H1 (cell line): ENCODE measurements at regions not wholly inside any gene's neighbourhood (a gene's known extent, or its start where the extent isn't known, plus 50 kb on each side); places are given as distances from the start of the nearest gene placed in this dataset.

Source experiments
- CTCF ChIA-PET: fragments of 300-600 bp; sonication (Branson Sonifier 250); formaldehyde crosslinking; loops from one replicate; lab custom pipeline; 2021; ENCODE audit not compliant: partially characterized antibody; lab: Charles Lee
- POLR2A ChIA-PET: fragments of 300-600 bp; sonication (Branson Sonifier 250); formaldehyde crosslinking; loops from one replicate; lab custom pipeline; 2021; ENCODE audit warnings: inconsistent platforms; ENCODE audit not compliant: partially characterized antibody; lab: Charles Lee
- DNase-seq, 2 experiments: peaks; one replicate each; pipeline versions ENCODE4 v3.0.0 to v3.0.0-alpha.2; 2010 to 2022; ENCODE audit warnings: low spot score in 2 of 2, low read depth in 1 of 2, mixed read lengths in 1 of 2
- FAIRE-seq: peaks from 2 replicates; lab custom pipeline; 2011; peaks lifted over from hg19 to GRCh38; lab: Jason Lieb, UNC
- H2AFZ ChIP-seq: 2 replicates; pipeline ENCODE4 v1.8.1; 2012; ENCODE audit warnings: low read length, inconsistent platforms
- H2AK5ac ChIP-seq: 2 replicates; pipeline ENCODE4 v1.6.1; 2013; ENCODE audit warnings: low read depth, low read length
- H2BK120ac ChIP-seq: replicated peaks from 2 replicates; pipeline ENCODE3; 2013; ENCODE audit warnings: low read depth, low read length, inconsistent platforms
- H2BK12ac ChIP-seq: 2 replicates; pipeline ENCODE4 v1.6.1; 2013; ENCODE audit warnings: low read depth, low read length
- H2BK15ac ChIP-seq: 2 replicates; pipeline ENCODE4 v1.6.1; 2013; ENCODE audit warnings: low read length
- H2BK20ac ChIP-seq: 2 replicates; pipeline ENCODE4 v1.6.1; 2013; ENCODE audit warnings: low read length
- H2BK5ac ChIP-seq: 2 replicates; pipeline ENCODE4 v1.6.1; 2013; ENCODE audit warnings: low read depth, low read length
- H3K14ac ChIP-seq: 2 replicates; pipeline ENCODE4 v1.6.1; 2013; ENCODE audit warnings: inconsistent platforms; ENCODE audit not compliant: insufficient read length
- H3K18ac ChIP-seq: 2 replicates; pipeline ENCODE4 v1.6.1; 2013; ENCODE audit warnings: low read length; ENCODE audit errors: extremely low read depth
- H3K23ac ChIP-seq: 2 replicates; pipeline ENCODE4 v1.6.1; 2013; ENCODE audit warnings: inconsistent platforms; ENCODE audit not compliant: insufficient read length
- H3K23me2 ChIP-seq: 2 replicates; pipeline ENCODE4 v1.6.1; 2013; ENCODE audit warnings: low read depth, low read length
- H3K27ac ChIP-seq: 2 replicates; pipeline ENCODE4 v1.6.1; 2011; ENCODE audit warnings: low read depth, low read length, inconsistent platforms
- H3K27me3 ChIP-seq, 4 experiments: replicated peaks in 1 of 4; 1 replicate in 1 of 4; 2 replicates in 3 of 4; pipeline versions ENCODE4 v1.6.1 to v1.8.1; 2011 to 2013; ENCODE audit warnings: low read length in 3 of 4, mild to moderate bottlenecking in 3 of 4, inconsistent platforms in 2 of 4, mixed read lengths in 2 of 4, moderate library complexity in 1 of 4; ENCODE audit not compliant: control insufficient read depth in 3 of 4, insufficient read depth in 3 of 4; ENCODE audit errors: extremely low read depth in 1 of 4
- H3K36me3 ChIP-seq, 4 experiments: 2 replicates each; pipeline versions ENCODE4 v1.6.1 to v1.8.1; 2011 to 2013; ENCODE audit warnings: mild to moderate bottlenecking in 4 of 4, low read length in 3 of 4, moderate library complexity in 2 of 4, control low read depth in 1 of 4, inconsistent platforms in 1 of 4; ENCODE audit not compliant: insufficient read depth in 4 of 4, control insufficient read depth in 2 of 4
- H3K4ac ChIP-seq: replicated peaks from 2 replicates; pipeline ENCODE3; 2013; ENCODE audit warnings: low read length, low read depth, mixed read lengths, inconsistent platforms; ENCODE audit not compliant: insufficient read length
- H3K4me1 ChIP-seq, 4 experiments: replicated peaks in 1 of 4; 1 replicate in 1 of 4; 2 replicates in 3 of 4; pipeline versions ENCODE4 v1.6.1 to v1.8.1; 2011 to 2013; ENCODE audit warnings: low read length in 3 of 4, inconsistent platforms in 2 of 4, mixed read lengths in 1 of 4; ENCODE audit not compliant: insufficient read depth in 4 of 4, control insufficient read depth in 3 of 4
- H3K4me2 ChIP-seq, 2 experiments: 2 replicates each; pipeline versions ENCODE4 v1.6.1 to v1.8.1; 2011 to 2013; ENCODE audit warnings: low read depth in 2 of 2, low read length in 2 of 2, control low read depth in 1 of 2, inconsistent platforms in 1 of 2, mild to moderate bottlenecking in 1 of 2; ENCODE audit not compliant: insufficient read depth in 1 of 2
- H3K4me3 ChIP-seq, 4 experiments: fragments of 200-600, 300-600 bp in 1 of 4; sonication (generic), shearing (Covaris generic), sonication (Bioruptor Twin) in 1 of 4; 2 replicates each; pipeline versions ENCODE4 v1.5.1 to v1.8.1; 2011 to 2016; ENCODE audit warnings: low read length in 4 of 4, low read depth in 3 of 4, control low read depth in 2 of 4, inconsistent platforms in 2 of 4, mild to moderate bottlenecking in 2 of 4, mixed read lengths in 1 of 4, moderate library complexity in 1 of 4; ENCODE audit not compliant: insufficient read depth in 2 of 4; ENCODE audit errors: extremely low read depth in 1 of 4
- H3K56ac ChIP-seq: replicated peaks from 2 replicates; pipeline ENCODE3; 2013; ENCODE audit warnings: low read depth, mild to moderate bottlenecking, mixed read lengths, low read length, inconsistent platforms; ENCODE audit not compliant: insufficient read length
- H3K79me1 ChIP-seq: 2 replicates; pipeline ENCODE4 v1.6.1; 2013; ENCODE audit warnings: low read depth, low read length, control low read depth
- H3K79me2 ChIP-seq, 2 experiments: 2 replicates each; pipeline versions ENCODE4 v1.6.1 to v1.8.1; 2012 to 2013; ENCODE audit warnings: low read length in 2 of 2, mild to moderate bottlenecking in 2 of 2, inconsistent platforms in 1 of 2; ENCODE audit not compliant: insufficient read depth in 2 of 2, control insufficient read depth in 1 of 2
- H3K9ac ChIP-seq, 4 experiments: replicated peaks in 1 of 4; 1 replicate in 1 of 4; 2 replicates in 3 of 4; pipeline versions ENCODE4 v1.6.1 to v1.8.1; 2011 to 2013; ENCODE audit warnings: low read depth in 3 of 4, low read length in 3 of 4, control low read depth in 2 of 4, mild to moderate bottlenecking in 2 of 4, moderate library complexity in 2 of 4, inconsistent platforms in 1 of 4; ENCODE audit errors: extremely low read depth in 1 of 4
- H3K9me3 ChIP-seq, 2 experiments: 2 replicates each; pipeline versions ENCODE4 v1.6.1 to v1.8.1; 2012 to 2013; ENCODE audit warnings: mild to moderate bottlenecking in 2 of 2, moderate library complexity in 2 of 2, control low read depth in 1 of 2, inconsistent platforms in 1 of 2, low read depth in 1 of 2, low read length in 1 of 2, mixed read lengths in 1 of 2; ENCODE audit not compliant: insufficient read depth in 2 of 2
- H4K20me1 ChIP-seq, 2 experiments: replicated peaks in 1 of 2; 2 replicates each; pipeline versions ENCODE3 to v1.8.1; 2011 to 2013; ENCODE audit warnings: inconsistent platforms in 2 of 2, low read length in 2 of 2, mild to moderate bottlenecking in 1 of 2; ENCODE audit not compliant: insufficient read depth in 2 of 2, control insufficient read depth in 1 of 2
- H4K5ac ChIP-seq: 2 replicates; pipeline ENCODE4 v1.6.1; 2013; ENCODE audit warnings: low read length, low read depth, mixed read lengths, inconsistent platforms; ENCODE audit not compliant: insufficient read length
- H4K8ac ChIP-seq: 2 replicates; pipeline ENCODE4 v1.8.0; 2013; ENCODE audit warnings: mild to moderate bottlenecking, moderate library complexity, low read length, inconsistent platforms; ENCODE audit not compliant: insufficient read depth; ENCODE audit errors: extremely low read depth
- H4K91ac ChIP-seq: replicated peaks from 2 replicates; pipeline ENCODE3; 2013; ENCODE audit warnings: low read length, mixed read lengths, inconsistent platforms; ENCODE audit not compliant: insufficient read length
- ATF3 ChIP-seq: IDR thresholded peaks from 2 replicates; pipeline ENCODE4 v1.6.1; 2011; ENCODE audit warnings: low read depth, mild to moderate bottlenecking, low read length; ENCODE audit not compliant: insufficient read depth
- KDM5A ChIP-seq: fragments of 200-600 bp; IDR thresholded peaks from 2 replicates; pipeline ENCODE4 v1.7.1; 2012; ENCODE audit warnings: mild to moderate bottlenecking, low read length, inconsistent platforms, mixed read lengths
- WGBS, 2 experiments: shearing (Covaris generic) in 1 of 2; methylation state at CpG; one replicate each; pipeline versions ENCODE4 v1.1.6 to v1.1.7; 2013 to 2015; ENCODE audit warnings: low lambda C conversion rate in 2 of 2, mixed read lengths in 2 of 2, inconsistent platforms in 1 of 2, low coverage in 1 of 2, missing lambda C conversion rate in 1 of 2; ENCODE audit not compliant: insufficient replicate concordance in 2 of 2, insufficient coverage in 1 of 2, insufficient read length in 1 of 2; ENCODE audit errors: extremely low coverage in 1 of 2, missing lambda C conversion rate in 1 of 2; 5-methylcytosine and 5-hydroxymethylcytosine counted together

DNA sequence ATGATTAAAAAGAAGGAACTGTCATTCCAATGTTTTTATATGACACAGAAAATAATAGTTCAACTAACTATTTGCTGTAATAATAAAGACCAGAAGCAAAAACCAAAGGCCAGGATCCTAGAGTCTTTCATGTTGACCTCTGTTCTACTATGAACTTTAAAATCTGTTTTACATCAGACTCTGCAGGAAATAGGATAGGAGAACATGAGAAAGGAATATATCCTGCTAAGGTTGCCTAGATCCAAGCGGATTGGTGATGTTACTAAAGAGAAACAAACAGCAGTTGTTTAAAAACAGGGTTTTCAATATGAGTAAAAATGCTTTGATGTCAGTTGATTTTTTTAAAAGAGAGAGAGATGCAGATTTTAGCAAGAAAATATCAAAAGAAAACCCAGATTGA lies 549.6 kb downstream of the ZIC1 start:
- H3K4me2 ChIP-seq = no peak overlapping the region
- H2AFZ ChIP-seq = no peak overlapping the region
- no peak overlapping the region for H3K18ac ChIP-seq
- no peak overlapping the region for H2BK15ac ChIP-seq
- H4K20me1 ChIP-seq = no peaks in the 10 kb centered on the region
- FAIRE-seq (no peak), DNase-seq (no peak)
- H3K4me3 ChIP-seq = no peak overlapping the region
- H3K9me3 ChIP-seq = no peaks in the 10 kb centered on the region
- no peaks in the 10 kb centered on the region for H3K36me3 ChIP-seq
- H3K27me3 ChIP-seq = no peaks in the 10 kb centered on the region
- no peak overlapping the region for H4K5ac ChIP-seq
- no peak overlapping the region for H3K27ac ChIP-seq
- no peak overlapping the region for H2BK20ac ChIP-seq
- no peak overlapping the region for H4K91ac ChIP-seq
- H3K79me1 ChIP-seq = no peaks in the 10 kb centered on the region
- POLR2A ChIA-PET = no interaction called here
- no peak overlapping the region for H3K9ac ChIP-seq
- CTCF ChIA-PET = no interaction called here
- no peaks in the 10 kb centered on the region for H3K23me2 ChIP-seq
- H3K79me2 ChIP-seq = no peaks in the 10 kb centered on the region
- peaks cover 0 to 9% (median 2%) of the 10 kb centered on the region in 4 experiments; a peak in 2 of 7 replicates for H3K4me1 ChIP-seq
- no peak overlapping the region for H2BK120ac ChIP-seq
- TF ChIP-seq ATF3 (no peak), KDM5A (no peak)
- no peak overlapping the region for H3K56ac ChIP-seq
- no peak overlapping the region for H4K8ac ChIP-seq
- H3K4ac ChIP-seq = no peak overlapping the region
- no peak overlapping the region for H2BK5ac ChIP-seq
- no peak overlapping the region for H3K14ac ChIP-seq
- H2BK12ac ChIP-seq = no peak overlapping the region
- H3K23ac ChIP-seq = no peak overlapping the region
- no peak overlapping the region for H2AK5ac ChIP-seq
- 88% methylated on average over 1 of the region's 1 CpG; no CpG with 5 or more reads in 1 of the 2 experiments for WGBS, 2 experiments
